OCI-LY7 (cell line): ENCODE measurements at regions not wholly inside any gene's neighbourhood (a gene's known extent, or its start where the extent isn't known, plus 50 kb on each side); places are given as distances from the start of the nearest gene placed in this dataset.

ENCODE experiments used
- BruUV-seq: library from RNA; stranded (reverse); fragments of 400-500 nt; replicated peaks from 2 replicates; lab custom pipeline; 2021; lab: Mats Ljungman, UMichigan
- CTCF ChIA-PET: fragments of 300-600 bp; sonication (Branson Sonifier 250); formaldehyde crosslinking; loops from one replicate; lab custom pipeline; 2022; ENCODE audit warnings: antibody characterized with exemption; ENCODE audit not compliant: unreplicated experiment; lab: Charles Lee
- POLR2A ChIA-PET: fragments of 300-600 bp; sonication (Branson Sonifier 250); formaldehyde crosslinking; loops from one replicate; lab custom pipeline; 2022; ENCODE audit warnings: antibody characterized with exemption; lab: Charles Lee
- DNase-seq: peaks from one replicate; pipeline ENCODE4 v3.0.0-alpha.2; 2015; ENCODE audit warnings: low spot score
- H2AFZ ChIP-seq: fragments of 200-600 bp; sonication (generic), shearing (Covaris generic); 2 replicates; pipeline ENCODE4 v1.6.1; 2014; ENCODE audit warnings: mild to moderate bottlenecking, antibody characterized with exemption, low read length, moderate library complexity
- H3K27ac ChIP-seq: fragments of 200-600 bp; sonication (generic); 2 replicates; pipeline ENCODE4 v1.5.1; 2014; ENCODE audit warnings: mixed run types, low read depth, mild to moderate bottlenecking, moderate library complexity, low read length, inconsistent platforms; ENCODE audit not compliant: poor library complexity, severe bottlenecking
- H3K36me3 ChIP-seq: fragments of 200-600 bp; sonication (generic); 2 replicates; pipeline ENCODE4 v1.6.1; 2014; ENCODE audit warnings: mild to moderate bottlenecking, antibody characterized with exemption, low read length, moderate library complexity, mixed read lengths; ENCODE audit not compliant: insufficient read depth
- H3K4me1 ChIP-seq: fragments of 200-600 bp; sonication (generic); 2 replicates; pipeline ENCODE4 v1.5.1; 2014; ENCODE audit warnings: mild to moderate bottlenecking, low read length; ENCODE audit not compliant: insufficient read depth, poor library complexity, severe bottlenecking
- H3K4me2 ChIP-seq: fragments of 200-600 bp; sonication (generic); 2 replicates; pipeline ENCODE4 v1.6.1; 2014; ENCODE audit warnings: mild to moderate bottlenecking, low read length
- H3K4me3 ChIP-seq: fragments of 200-600 bp; sonication (generic); 2 replicates; pipeline ENCODE4 v1.5.1; 2014; ENCODE audit warnings: mild to moderate bottlenecking, low read depth, low read length; ENCODE audit not compliant: poor library complexity, severe bottlenecking
- H3K79me2 ChIP-seq: fragments of 200-600 bp; sonication (generic); 2 replicates; pipeline ENCODE4 v1.6.1; 2016; ENCODE audit warnings: low read depth, mild to moderate bottlenecking, low read length, moderate library complexity, mixed read lengths; ENCODE audit not compliant: insufficient read depth
- H3K9me2 ChIP-seq: fragments of 200-600 bp; sonication (generic); 2 replicates; pipeline ENCODE4 v1.6.1; 2016; ENCODE audit warnings: mild to moderate bottlenecking, low read length, mixed read lengths; ENCODE audit not compliant: insufficient read depth
- H3K9me3 ChIP-seq: fragments of 200-600 bp; sonication (generic); 2 replicates; pipeline ENCODE4 v1.6.1; 2014; ENCODE audit warnings: mild to moderate bottlenecking, mixed run types, low read length, mixed read lengths
- H4K20me1 ChIP-seq: fragments of 200-600 bp; sonication (generic); 2 replicates; pipeline ENCODE4 v1.6.1; 2014; ENCODE audit warnings: mild to moderate bottlenecking, antibody characterized with exemption, low read length, moderate library complexity, mixed read lengths; ENCODE audit not compliant: insufficient read depth
- CTCF ChIP-seq: fragments of 200-600 bp; sonication (generic); conservative IDR thresholded peaks from 2 replicates; pipeline ENCODE4 v1.5.1; 2014; ENCODE audit warnings: mild to moderate bottlenecking, antibody characterized with exemption, low read length, moderate library complexity, mixed read lengths
- EZH2phosphoT487 ChIP-seq: fragments of 200-600 bp; sonication (generic); IDR thresholded peaks from 2 replicates; pipeline ENCODE4 v1.6.1; 2018; ENCODE audit warnings: low read depth, borderline replicate concordance, mild to moderate bottlenecking, mixed run types, antibody characterized with exemption, low read length, moderate library complexity, mixed read lengths
- intact Hi-C: fragments of 100-400 bp; cut with micrococcal nuclease; formaldehyde crosslinking; loops from one replicate; pipeline ENCODE4 v1.10.0; 2022; ENCODE audit not compliant: unreplicated experiment

DNA sequence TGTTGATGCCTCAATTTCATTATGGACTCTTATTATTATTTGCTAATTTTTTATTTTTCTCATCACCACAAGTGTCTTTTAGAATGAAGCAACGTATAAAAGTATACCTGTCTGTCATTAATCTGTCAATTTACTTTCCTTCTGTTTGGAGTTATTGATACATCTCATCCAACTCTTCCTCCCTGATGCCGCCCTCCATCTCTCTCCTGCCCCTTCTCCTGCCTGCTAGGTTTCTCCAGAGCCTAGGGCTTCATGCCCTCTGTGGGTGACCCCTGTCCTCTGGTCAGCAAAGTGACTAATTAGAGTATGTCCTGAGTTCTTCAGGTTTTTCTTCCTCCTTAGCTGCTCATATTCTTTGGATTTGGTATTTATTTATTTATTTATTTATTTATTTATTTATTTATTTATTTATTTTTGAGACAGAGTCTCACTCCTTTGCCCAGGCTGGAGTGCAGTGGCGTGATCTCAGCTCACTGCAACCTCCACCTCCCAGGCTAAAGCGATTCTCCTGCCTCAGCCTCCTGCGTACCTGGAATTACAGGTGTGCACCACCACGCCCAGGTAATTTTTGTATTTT is 162.5 kb upstream of the MYCN start:
- Histone ChIP-seq H3K36me3 (no peaks in the 10 kb centered on the region), H3K4me1 (no peaks in the 10 kb centered on the region), H3K79me2 (no peaks in the 10 kb centered on the region), H2AFZ (no peak overlapping the region), H3K9me2 (no peaks in the 10 kb centered on the region), H3K4me2 (no peak overlapping the region), H3K27ac (no peak overlapping the region), H3K9me3 (no peaks in the 10 kb centered on the region), H3K4me3 (no peak overlapping the region), H4K20me1 (no peaks in the 10 kb centered on the region)
- BruUV-seq = no TSS peak
- no peak for TF ChIP-seq EZH2phosphoT487
- no peak for TF ChIP-seq CTCF
- DNase-seq = no peak
- ChIA-PET POLR2A (no interaction called here), CTCF (no interaction called here)
- intact Hi-C loops = no loop called here

- Histone ChIP-seq H3K9me3 (no peaks in the 10 kb centered on the region), H3K79me2 (no peaks in the 10 kb centered on the region), H3K4me2 (no peak overlapping the region)
Measured at GRCh38 chr2:15778529-15779219, 161.7 kb upstream of the MYCN start.

More at GRCh38 chr2:15778529-15779219, 161.7 kb upstream of the MYCN start:
- POLR2A ChIA-PET = interaction anchor here (0.5 kb wide), 1 partner anchor 169 kb away, joined by 3 read pairs; no protein-coding TSS in a partner anchor
- BruUV-seq = no TSS peak
- Histone ChIP-seq H3K27ac (no peak overlapping the region), H3K4me3 (no peak overlapping the region), H3K4me1 (no peaks in the 10 kb centered on the region), H3K36me3 (no peaks in the 10 kb centered on the region), H3K9me2 (no peaks in the 10 kb centered on the region), H4K20me1 (no peaks in the 10 kb centered on the region), H2AFZ (no peak overlapping the region)
- intact Hi-C loops = no loop called here
- no peak for TF ChIP-seq EZH2phosphoT487
- TF ChIP-seq CTCF = no peak
- no peak for DNase-seq
- CTCF ChIA-PET = no interaction called here
